SW480 (cell line): ENCODE measurements at regions not wholly inside any gene's neighbourhood (a gene's known extent, or its start where the extent isn't known, plus 50 kb on each side); places are given as distances from the start of the nearest gene placed in this dataset.

Source experiments
- DNase-seq: peaks from one replicate; pipeline ENCODE4 v3.0.0-alpha.2; 2016; ENCODE audit warnings: low spot score

DNA sequence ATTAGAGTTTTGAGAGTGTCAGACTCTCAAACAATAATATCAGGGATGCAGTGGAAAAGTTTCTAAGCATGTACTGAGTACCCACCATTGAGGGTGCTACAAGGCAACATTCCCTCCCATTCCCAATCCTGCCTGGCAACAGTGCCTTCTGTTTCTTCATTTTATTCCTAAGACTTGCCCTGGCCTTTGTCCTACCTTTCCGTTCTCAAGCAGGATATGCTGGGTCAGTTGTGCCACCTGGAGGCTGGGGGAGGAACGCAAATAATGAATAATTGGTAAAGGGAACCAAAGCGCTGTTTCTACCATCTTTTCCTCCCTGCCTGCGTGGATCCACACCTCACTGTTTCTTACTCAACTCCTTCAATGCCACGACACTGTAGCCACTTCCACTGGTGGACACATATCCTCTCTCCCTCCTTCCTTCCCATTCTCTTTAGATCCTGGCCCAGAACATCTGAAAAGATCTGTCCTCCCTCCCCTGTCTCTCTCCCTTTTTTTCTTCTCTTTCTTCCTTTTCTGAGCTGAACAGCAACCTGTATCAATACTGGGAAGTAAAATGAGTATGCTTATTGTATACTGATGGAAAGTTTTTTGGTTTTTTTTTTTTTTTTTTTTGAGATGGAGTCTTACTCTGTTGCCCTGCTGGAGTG lies 149.5 kb downstream of the C9orf152 start:
- peak; percentile 70 for DNase-seq

DNA sequence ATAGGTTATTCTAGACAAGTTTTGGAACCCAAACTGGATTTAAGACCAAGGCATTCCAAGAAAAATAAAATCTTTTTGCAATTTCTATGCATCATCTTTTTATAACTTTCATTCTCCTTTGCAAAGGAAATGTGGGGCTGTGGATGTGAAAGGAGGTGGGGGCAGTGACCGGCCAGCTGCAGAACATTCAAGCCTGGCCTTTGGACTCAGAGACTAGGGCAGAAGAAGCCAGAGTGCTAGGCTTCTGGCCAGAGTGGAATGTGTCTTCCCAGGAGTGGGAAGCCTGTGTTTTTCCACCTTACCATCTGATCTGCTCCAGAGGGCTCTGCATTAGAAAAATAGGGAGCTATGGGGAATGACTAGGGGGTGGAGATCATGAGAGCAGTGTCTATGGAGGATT lies 148.5 kb downstream of the C9orf152 start:
- no peak for DNase-seq

DNA sequence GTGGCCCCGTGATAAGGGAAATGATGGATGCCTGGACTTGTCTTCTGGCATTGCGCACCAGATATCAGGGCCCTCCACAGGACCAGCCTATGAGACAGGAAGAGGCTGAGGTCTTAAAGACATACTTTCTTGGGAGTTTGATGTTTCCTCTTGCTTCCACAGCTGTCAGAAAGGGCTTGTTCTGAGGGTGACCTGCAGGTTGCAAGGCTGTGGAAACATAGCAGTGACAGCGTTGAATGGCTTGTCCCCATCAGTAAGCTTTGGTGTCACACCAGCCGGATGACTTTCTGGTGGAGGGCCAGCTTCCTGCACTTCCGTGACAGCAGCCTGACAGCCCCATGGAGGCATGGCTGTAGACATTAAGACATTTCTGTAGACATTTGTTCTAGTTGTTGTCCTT lies 143.2 kb downstream of the C9orf152 start:
- DNase-seq, result no peak

DNA sequence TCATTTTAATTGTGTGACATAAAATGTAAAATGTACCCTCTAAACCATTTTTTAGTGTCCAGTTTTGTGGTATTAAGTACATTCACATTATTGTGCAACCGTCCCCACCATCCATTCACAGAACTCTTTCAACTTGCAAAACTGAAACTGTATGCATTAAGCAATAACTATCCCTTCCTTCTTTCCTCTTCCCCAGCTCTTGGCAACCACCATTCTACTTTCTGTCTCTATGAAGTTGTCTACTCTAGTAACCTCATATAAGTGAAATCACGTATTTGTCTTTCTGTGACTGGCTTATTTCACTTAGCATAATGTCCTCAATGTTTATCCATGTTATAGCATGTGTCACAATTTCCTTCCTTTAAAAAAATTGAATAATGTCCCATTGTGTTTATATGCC lies 142.4 kb downstream of the C9orf152 start:
- DNase-seq, result no peak

DNA sequence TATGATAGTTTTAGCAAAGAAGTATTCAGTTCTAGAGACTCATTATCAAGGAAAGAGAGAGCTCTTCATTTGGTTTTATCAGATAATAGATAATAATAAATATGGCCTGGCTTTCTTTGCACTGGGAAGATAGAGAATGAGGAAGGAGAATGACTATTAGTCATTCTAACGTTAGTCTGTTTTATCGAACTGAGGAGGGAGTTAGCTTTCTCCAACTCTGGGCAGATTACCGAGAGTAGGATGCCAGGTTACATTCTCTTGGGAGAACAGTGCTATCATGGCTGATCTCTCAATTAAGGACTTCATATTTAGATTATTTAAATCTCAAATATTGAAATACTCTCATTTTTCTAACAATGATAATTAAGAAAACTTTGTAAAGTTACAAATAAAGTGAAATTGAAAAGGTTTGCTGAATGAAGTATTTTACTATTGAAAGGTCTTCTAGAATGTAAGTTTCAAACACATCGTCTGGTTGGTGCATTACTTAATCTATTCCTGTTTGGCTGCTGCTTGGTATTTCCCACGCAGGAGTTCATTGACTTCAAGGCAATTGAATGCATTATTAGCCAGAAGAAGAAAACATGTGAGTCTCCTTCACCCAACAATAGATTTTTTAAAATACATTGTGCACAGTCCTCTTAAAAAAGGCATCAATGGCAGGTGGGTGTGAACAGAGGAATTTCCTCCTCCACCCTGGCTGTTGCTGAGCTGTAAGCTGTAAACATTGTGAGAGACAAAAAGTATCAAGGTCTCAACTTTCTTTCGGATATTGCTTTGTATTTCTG lies 140.8 kb downstream of the C9orf152 start:
- no peak for DNase-seq

DNA sequence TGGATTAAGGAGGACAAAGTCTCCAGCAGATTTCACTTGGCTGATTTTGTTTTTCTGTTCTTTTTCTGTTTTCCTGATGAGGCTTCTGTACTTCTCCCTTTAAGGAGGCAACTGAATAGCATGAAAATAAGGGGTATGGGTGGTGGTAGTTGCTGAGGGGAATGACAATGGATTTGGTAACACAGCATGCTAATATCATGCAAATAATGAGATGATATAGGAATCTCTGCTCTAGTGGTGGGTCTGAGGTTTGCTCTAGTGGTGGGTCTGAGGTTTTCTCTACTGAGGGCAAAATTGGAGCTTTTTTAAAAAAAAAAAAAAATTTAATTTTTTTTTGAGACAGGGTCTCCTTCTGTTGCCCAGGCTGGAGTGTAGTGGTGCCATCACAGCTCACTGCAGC lies 139.7 kb downstream of the C9orf152 start:
- no peak for DNase-seq

DNA sequence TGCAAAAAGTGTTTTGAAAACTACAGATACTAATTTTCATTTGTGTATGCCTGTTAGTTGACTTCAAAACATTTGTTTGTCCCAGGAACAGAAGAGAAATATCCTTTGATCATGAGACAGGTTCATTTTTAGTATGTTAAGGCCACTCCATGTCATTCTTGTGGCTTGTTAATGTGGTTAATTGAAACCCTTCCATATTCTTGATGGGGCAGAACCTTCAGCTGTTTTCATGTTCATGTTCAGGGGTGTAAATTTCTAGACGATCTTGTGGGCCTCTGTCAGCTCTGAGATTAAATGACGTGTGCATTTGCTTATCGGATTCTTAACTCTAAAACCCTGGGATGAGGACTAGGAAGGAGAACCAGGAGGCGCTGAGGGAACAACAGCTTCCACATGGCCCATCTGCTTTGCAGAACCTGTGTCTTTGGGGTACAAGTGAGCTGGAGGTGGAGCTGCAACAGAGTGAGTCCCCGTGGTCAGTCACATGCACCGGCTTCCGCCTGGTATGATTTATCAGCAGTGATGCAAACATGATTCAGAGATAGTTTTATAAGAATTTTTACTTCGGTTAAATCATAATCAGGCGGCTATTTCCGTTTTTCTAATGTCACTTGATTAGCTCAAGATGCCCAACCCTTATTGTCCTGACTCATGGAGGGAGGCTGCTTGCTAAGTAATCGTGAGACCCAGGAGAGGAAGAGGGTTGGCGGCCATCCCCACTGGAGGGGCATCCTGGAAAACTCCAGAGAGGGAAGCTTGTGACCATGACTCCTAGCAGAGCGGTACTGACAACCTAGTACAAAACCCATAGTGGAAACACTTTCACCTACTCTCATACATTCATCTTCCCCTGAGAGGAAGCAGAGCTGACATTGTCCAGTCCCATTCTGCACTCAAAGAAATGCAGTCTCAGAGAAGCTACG lies 138.4 kb downstream of the C9orf152 start:
- DNase-seq, result peak; percentile 28

DNA sequence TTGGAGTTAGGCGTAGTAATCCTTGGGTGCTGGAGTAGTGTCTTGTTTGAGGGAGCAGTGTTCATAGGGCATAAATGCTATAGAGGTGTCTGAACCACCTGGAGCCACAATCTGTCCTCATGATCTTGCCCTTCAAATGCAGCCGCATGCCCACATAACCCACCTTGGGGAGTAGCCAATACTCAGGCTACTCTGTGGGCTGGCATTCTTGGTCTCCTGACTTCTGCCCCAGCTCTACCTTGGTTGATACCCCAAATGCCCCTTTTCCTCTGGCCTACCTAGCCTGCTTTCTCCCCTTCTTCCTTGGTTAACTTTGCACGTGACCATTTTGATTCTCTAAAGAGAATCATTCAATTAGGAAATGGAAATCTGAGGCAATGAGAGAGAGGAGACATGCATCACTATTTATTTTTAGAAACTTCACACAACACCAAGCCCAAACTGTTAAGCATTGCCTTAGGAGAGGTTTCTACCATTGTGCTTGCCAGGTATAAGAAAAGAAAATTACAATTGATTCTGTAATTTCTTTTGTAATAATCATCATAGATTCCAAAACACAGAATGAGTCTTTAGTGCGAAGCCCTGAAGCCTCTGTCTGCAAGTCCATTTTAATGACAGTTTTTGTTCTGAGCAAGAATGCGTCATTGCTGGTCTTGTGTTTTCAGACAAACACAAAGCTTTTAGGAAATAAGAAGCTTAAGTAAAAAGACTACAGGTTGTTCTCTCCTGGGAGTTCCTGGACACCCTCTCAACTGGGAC lies 135.2 kb downstream of the C9orf152 start:
- DNase-seq, result no peak

DNA sequence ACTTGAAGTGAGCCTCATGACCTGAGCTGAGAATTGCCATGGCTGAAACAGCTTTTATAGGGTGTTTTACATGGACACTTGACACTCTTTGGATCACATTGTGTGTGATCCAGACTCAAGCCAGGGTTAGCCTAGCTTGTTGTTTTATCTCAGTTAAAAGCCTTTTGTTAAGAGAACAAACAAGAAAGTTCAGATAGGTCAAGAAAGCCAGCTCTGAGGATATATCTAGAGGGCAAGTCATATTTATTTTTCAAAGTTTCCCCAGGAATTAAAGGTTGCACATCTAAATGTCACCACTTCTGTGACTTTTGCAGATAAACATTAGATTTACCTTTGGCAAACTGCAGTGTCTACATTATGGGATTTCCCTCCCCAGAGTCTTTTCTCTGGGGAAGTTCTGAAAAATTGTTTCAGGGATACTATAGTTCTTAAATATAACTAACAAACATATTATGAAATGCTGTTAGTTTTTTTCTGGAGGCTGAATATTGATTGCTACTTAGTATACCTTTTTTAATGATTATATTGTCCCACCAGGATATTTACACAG lies 134.5 kb downstream of the C9orf152 start:
- DNase-seq, result no peak

DNA sequence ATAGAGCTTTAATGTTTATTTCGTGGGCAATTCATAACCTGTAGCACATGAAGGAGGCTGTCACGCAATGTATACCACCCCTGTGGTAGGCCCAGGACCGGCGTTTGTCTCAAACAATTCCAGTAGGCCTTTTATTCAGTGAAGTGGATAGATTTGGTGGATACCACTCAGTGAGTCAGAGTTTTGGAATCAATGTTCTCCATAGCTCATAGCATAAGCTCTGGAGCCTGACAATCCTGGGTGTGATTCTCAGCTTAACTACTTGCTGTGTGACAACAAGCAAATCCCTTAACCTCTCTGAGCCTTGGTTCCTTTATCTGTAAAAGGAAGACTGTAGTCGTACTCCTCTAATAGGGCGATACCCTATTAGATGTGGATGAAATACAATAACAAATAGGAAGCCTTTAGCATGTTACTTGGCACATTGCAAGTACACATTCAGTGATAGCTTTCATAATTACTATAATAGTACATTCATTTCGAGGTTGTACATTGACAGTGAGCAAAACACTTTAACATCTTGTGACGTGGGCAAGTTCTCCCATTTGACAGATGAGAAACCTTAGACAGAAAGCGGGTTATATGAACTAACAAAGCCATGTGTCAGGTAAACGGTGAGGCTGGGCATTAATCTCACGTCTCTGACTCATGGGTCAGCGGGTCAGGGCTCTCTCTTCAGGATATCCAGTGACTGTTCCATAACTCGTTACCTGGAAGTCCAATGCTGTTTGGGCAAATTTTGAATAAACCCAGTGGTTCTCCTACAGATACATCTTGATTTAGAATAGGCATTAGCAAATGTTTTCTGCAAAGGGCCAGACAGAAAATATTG lies 130.8 kb downstream of the C9orf152 start:
- no peak for DNase-seq

DNA sequence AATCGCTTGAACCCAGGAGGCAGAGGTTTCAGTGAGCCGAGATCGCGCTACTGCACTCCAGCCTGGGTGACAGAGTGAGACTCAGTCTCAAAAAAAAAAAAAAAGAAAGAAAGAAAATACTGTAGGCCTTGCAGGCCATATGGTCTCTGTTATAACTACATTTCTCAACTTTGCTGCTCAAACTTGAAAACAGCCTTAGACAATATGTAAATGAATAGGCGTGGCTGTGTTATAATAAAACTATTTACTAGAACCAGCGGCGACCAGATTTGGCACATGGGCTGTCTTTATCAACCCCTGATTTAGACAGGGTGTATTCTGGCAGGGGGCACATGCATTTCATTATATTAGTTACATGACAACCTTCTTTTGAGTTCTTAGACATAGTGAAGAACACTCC lies 130.0 kb downstream of the C9orf152 start:
- no peak for DNase-seq

DNA sequence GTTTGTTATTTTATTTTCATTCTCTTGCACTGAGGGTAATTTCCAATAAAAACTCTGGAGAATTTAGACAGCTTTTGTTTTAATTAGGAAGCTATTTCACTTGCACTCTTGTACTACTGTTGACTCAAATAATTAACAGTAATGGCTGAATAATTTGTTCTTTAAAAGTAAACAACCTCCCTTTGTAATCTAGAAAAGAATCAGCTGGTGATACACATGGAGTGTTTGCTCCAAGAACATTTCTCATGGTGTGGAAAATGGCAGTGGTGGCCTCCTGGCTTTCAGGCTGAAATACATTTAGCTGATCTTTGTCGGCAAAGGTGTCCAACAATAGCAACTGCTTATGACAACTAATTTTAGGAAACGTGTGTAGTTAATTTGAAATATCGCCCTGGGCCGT lies 129.4 kb downstream of the C9orf152 start:
- DNase-seq, result no peak

DNA sequence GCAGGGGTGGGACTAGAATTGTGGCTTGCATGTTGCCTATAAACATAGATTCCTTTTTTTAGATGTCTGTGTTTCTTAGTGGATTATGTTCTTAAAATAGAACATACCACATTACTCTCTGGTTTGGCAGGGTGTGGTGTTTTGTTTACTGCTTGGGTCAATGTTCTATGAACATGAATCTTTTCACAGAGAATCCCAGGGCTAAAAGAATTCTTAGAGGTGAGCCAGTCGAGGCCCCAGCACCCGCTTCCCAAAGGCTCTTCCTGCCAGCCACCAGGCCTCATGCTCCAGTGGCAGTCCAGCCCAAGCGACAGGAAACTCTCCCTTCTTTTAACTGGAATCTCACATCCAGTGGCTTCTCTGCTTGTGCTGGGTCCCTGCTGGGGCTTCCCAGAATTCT lies 126.6 kb downstream of the C9orf152 start:
- no peak for DNase-seq

DNA sequence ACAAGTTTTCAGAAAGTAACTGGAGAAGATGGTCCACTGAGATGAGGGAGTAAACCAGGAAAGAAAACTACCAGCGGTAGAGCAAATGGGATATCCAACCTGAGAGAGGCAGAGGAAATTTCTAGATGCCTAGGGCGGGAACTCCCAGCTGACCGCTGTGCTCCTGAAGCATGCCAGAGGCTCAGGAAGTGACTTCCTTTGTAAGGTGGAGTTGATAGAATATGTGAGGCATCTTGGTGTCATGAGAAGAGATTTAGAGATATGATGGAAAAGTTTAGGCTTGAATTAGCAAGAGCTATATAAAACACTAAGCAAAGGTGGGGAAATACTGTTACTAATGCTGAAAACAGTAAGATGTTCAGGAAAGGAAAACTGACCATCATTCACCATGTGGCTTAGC lies 124.1 kb downstream of the C9orf152 start:
- DNase-seq, result no peak

DNA sequence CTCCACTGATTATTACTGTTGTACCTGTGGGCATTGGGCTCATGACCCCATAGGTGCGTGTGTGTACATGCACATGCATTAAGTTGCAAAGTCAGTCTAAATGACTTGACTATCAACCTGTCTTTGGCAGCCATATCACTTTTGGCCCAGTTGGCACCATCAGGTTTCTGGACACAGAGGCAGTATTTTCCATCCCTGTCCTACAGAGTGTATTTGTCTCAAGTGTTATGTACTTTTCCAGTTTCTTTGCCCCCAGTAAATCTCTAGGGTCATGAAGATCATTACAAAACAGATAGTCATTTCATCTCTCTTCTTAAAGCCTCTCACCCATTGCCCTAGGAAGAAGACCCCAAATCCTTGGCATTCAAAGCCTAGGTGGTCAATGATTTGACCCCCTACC lies 121.4 kb downstream of the C9orf152 start:
- no peak for DNase-seq

DNA sequence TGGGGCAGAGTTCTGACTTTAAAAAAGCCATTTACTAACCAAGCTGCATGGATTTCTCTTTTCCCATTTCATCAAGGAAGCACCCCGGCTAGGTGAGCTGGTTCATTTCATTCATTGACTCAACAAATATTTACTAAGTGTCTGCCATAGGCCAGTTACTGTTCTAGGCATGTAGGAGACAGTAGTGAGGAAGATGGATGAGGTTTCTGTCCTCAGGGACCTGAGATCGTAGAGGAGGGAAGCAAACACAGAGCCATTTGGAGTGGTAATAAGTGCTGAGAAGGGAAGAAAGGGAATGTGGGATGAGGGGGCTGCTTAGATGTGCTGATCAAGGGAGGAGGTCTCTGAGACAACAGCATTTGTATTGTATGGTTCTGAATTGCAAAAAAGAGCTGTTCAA lies 120.4 kb downstream of the C9orf152 start:
- no peak for DNase-seq

DNA sequence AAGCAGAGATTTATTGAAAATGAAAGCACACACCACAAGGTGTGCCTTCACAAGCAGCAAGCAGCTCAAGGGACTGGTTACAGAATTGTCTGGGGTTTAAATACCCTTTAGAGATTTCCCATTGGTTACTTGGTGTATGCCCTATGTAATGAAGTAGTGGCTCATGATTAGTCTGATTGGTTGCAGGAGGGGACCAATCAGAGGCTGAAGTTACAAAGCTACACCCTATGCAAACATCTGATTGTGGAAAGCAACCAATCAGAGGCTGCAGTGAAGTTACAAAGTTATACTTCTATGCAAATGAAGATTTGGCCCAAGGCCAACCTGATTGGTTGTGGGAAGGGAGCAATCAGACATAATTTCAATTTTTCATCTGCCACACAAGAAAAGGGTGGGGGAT lies 119.9 kb downstream of the C9orf152 start:
- DNase-seq, result peak; percentile 11

DNA sequence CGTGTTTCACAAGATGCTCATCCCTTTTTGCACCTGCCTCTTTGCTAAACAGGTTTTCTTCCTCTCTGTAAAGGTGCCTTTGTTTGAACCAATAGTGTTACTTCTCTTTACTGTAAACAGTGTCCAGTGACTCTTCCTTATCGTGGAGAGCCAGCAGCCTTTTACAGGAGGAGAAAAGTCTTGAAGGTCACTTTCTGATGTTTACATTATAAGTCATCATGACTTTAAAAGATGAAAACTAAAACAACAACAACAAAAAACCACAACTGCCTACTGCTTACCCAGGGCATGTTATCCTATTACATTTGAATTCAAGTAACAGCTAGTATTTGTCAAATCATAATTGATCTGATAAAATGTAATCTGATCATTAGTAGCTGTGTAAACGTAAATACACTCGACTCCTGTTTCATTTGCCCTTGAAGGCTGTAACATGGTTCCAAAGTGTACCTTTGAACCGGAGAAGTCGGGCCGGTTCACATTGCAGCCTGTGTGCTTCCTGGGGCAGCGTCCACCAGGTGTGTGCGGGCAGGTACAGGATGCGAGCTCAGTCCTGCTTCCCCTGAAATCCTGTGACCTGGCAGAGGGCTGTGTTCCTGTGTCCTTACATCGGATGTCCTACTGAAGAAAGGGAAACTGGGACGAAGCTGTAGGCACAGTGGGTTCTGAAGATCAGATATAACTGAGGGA lies 118.1 kb downstream of the C9orf152 start:
- peak; percentile 19 for DNase-seq

DNA sequence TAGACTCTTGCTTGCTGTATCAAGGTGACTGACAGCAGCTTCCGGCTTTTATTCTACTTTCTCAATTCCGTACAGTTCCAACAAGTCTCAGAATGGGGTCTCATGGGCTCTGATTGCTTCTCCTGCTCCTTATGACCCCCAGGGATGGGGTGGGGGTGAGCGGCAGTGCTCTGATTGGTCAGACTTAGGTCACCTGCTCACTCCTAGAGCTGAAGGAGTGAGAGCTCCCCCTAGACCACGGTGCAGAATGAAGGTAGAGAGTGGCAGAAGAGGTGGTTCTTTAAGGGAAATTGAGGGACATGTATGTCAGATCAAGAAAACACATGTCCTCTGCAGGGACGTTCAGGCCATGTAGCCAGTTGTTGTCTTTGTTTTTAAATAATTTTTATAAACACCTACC lies 115.2 kb downstream of the C9orf152 start:
- DNase-seq, result no peak

DNA sequence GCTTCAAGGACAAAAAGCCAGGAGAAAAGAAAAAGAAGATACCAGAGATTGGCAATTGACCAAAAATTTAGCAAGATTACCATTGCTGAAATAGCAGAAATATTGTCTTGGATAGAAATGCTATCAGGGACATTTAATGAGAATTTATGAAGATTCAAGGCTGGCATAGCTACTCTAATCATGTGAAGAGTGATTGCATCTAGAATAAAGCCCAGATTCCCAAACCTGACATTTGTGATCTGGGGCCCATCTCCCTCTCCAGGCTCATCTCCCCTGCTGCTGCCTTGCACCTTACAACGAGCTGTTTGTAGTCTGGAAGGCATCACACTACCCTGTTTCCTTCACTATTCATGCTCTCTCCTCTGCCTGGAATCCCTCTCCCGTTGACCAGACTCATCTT lies 114.5 kb downstream of the C9orf152 start:
- DNase-seq, result no peak
